Fibroblast of skin of back (primary cell): ENCODE measurements at regions not wholly inside any gene's neighbourhood (a gene's known extent, or its start where the extent isn't known, plus 50 kb on each side); places are given as distances from the start of the nearest gene placed in this dataset.
A peak's percentile ranks its signal among the peaks of the same experiment; 100 is the strongest.
"Not testable (repeated sequence)": the region's sequence is repeated elsewhere in the genome, so short reads cannot be mapped to it uniquely, and the experiment has no call there.

Experiments used
- DNase-seq: peaks from one replicate; pipeline ENCODE4 v3.0.0-alpha.2; 2013

DNA sequence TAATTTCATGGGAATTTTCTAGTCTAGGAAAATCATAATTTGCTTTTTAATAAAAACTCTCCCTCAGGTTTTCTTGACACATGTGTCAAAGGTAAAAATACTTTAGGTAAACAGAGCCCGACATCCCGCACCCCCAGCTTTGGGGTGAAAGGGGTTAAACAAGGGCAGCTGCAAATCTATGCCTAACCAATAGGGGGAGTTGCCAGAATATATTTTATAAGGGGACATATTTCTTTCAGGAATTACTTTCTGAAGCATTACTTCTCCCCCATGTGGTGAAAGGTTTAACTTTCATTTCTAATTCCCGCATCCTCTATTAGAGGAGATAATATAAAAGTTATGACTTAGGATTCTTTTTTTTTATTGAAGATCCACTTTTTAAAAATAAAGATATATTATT is 53.9 kb upstream of the HEPH start:
- DNase-seq, result peak; percentile 21

DNA sequence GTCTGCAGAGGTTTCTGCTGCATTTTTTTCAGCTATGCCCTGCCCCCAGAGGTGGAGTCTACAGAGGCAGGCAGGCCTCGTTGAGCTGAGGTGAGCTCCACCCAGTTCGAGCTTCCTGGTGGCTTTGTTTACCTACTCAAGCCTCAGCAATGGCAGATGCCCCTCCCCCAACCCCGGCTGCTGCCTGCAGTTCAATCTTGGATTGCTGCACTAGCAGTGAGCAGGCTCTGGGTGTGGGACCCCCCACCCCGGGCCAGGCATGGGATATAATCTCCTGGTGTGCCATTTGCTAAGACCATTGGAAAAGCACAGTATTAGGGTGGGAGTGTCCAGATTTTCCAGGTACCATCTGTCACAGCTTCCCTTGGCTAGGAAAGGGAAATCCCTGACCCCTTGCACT is 56.2 kb upstream of the HEPH start:
- not testable (repeated sequence) for DNase-seq

DNA sequence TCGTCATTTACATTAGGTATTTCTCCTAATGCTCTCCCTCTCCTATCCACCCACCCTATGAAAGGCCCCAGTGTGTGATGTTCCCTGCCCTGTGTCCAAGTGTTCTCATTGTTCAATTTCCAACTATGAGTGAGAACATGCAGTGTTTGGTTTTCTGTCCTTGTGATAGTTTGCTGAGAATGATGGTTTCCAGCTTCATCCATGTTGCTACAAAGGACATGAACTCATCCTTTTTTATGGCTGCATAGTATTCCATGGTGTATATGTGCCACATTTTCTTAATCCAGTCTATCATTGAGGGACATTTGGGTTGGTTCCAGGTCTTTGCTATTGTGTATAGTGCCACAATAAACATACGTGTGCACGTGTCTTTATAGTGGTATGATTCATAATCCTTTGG is 61.6 kb upstream of the HEPH start:
- not testable (repeated sequence) for DNase-seq

DNA sequence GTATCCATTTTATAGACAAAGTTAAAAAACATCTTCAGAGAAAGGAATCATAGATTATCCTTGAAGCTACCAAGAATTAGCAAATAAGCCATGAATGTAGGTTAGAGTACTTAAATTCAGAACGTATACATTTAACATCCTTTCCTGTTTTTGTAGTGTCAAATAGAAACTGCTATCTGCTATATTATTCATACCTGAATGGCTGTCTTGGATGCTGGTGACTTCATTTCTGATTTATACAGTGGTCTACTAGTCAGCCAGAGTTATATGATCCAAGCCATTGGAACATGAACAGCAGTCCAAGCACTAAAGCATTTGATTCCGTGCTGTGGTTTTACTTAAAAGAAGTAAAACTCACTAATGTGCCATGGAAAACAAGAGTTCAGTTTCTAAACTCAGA is 58.3 kb upstream of the VSIG4 start:
- DNase-seq, result no peak

DNA sequence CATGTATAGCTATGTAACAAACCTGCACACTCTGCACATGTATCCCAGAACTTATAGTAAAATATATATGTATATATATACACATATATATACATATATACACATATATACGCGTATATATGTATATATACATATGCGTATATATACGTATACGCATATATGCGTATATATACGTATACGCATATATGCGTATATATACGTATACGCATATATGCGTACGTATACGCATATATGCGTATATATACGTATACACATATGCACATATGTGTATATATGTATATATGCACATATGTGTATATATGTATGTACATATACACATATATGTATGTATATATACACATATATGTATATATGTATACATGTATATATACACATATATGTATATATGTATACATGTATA is 57.1 kb upstream of the VSIG4 start:
- DNase-seq, result not testable (repeated sequence)

DNA sequence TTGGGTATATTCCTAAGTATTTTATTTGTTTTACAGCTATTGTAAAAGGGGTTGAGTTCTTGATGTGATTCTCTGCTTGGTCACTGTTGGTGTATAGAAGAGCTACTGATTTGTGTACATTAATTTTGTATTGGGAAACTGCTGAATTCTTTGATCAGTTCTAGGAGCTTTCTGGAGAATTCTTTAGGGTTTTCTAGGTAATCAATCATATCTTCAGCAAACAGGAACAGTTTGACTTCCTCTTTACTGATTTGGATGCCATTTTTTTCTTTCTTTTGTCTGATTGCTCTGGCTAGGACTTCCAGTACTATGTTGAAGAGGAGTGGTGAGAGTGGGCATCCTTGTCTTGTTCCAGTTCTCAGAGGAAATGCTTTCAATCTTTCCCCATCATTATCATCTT is 50.1 kb upstream of the VSIG4 start:
- not testable (repeated sequence) for DNase-seq
